Activated CD8-positive, alpha-beta memory T cell treated with anti-CD3 and anti-CD28 coated beads for 24 hours (primary cell): ENCODE measurements at regions not wholly inside any gene's neighbourhood (a gene's known extent, or its start where the extent isn't known, plus 50 kb on each side); places are given as distances from the start of the nearest gene placed in this dataset.

ENCODE experiments used
- DNase-seq: peaks from one replicate; pipeline ENCODE4 v3.0.0-alpha.2; 2020

DNA sequence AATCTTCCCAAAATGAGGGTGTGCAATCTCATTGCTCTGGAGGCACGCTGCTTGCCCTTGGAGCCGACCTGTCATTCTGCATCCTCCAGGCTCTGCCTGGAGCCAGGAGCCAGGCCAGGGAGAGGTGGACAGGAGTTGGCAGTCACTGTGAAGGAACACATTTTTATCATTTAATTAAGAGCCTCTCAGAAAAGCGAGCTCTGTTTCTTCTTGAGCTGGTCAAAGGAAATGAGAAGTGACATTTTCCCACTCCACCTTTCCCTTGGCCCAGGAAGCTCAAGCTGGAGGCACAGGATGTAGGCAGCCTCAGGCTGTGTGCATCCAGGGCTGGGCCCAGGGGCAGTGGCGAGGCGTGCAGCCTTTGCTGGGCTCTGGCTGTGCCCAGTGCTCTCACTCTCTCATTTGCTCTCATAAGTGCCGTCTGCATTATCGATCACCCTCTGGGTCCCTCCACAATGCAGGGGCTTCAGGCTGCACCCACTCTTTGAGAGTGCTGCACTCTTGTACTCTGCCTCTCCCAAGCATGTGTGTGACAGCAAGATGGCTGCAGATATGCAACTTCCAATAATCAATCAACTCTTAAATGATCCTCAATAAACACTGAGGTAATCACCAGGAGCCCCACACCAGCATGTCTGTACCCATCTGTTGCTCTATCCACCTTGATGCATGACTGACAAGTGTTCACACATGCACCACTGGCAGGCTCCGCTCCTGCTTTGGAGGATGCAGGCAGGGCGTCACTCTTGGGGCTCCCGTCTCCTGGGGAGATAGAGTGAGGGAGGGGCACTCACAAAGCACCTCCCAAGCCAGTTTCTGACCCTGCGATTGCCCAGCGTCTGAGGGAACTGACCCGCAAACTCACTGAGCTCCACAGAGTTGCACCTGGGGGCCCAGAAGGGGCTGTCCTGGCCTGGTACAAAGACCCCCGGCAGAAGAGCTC is 171.4 kb downstream of the ZNF248 start:
- DNase-seq: no peak

DNA sequence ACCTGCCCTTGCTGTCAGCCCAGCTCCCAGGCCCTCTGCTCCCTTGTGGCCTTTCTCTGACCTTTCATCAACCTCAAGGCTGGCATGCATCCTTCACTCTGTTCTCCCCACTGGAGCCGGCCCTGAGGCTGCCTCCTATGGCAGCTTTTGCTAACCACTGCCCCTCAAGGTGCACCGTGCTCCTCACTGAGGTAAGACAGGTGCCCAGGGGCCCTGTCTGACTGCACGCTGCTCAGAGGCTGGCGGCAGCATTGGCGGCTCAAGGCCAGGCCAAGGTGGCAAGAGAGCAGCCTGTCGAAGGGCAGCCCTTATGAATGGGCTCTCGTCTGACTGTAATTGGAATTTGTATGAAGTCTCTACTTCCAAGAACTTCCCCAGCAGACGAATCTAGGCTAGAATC is 172.6 kb downstream of the ZNF248 start:
- no peak for DNase-seq

DNA sequence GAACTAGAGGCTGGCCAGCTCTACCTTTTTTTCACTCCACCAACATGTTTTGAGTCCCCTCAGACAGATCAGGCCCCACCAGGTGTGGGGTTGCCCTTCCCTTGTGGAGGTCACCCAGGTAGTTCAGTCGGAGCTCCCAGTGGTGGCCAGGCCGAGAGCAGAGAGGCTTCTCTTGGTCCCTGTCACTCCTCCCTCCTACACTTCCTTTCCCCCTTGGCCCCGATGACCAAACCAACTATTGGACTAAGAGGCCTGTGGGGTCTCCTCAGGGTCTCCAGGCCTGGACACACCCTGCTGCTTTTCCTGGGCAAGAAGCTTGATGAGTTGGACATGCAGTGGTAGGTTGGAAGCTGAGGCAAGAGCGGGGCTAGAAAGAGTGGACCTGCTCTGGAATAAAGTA is 174.8 kb downstream of the ZNF248 start:
- no peak for DNase-seq

DNA sequence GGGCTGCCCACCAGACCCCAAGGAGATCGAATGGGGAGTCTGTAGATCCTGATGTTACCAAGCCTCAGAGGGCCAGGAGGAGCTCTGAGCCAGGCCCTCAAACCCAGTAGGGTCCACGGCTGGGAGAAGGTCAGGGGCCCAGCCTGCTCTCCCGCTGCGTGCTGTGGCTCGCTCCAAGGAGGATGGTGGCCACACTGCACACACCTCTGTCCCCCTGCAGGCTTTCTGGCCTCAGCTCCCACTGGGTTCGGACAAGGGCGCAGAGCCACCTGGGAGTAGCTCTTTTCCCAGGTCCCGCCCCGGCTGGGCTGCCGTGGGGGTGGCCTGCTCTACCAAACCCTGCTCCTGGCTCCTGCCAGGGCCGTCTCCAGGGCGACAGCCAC is 175.8 kb downstream of the ZNF248 start:
- DNase-seq: no peak

DNA sequence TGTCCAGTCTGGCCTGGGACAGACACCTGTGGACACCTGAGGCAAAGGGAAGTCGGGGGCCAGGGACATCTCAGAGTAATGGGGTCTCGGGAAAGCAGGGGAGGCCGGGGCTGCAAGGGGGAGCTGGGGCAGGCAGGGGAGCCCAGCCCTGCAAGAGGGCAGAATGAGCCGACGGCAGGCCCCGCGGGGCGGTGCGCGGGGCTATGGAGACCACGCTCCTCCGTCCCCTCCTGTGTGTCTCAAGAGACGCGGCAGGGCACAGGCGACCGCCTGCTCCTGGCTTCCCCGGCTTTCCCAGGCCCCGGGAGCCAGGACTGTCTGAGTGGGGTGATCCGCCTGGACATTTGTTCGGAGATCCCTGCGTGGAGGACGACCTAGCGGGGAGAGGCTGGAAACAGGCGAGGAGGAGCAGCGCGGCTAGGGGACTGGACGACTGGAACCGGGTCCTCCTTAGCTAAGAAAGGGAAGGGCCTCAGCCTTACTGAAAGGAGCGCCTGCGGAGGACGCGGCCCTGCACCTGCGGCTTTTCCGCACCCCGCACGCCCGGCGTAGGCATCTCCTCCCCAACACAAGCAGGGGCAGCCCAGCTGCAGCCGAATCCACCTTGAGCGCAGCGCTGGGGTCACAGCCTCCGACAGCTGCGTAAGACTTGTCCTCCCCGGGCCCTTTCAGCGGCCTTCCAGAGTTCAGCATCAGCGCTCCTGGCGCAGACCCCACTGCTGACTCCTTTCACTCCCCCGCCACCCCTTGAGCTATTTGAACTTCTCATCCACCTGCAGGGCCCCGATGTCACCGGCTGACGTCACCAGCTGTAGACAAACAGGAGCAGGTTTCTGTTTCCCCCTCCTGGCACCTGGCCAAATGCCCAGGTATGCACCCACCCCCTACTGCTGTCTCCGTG is 176.4 kb downstream of the ZNF248 start:
- DNase-seq: no peak

DNA sequence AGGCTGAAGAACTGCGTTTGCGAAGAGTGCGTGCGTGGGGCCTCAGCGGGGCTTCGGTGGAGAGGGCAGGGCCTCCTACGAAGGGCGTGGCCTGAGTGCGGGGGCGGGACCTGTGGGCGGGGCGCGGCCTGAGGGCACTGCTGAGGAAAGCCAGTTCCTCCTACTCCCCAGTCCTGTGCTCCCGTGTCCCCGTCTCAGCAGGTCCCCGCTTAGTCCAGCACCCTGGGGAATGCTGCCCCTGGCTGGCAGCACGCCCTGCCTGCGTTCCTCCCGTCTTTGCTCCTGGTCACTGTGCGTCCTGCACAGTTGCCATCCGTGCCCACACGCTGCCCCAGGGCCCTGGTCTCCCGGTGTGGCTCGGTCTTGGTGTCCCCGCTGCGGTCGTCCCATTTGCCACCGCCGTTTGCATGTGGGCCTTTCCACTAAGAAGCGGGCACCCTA is 177.1 kb downstream of the ZNF248 start:
- no peak for DNase-seq

DNA sequence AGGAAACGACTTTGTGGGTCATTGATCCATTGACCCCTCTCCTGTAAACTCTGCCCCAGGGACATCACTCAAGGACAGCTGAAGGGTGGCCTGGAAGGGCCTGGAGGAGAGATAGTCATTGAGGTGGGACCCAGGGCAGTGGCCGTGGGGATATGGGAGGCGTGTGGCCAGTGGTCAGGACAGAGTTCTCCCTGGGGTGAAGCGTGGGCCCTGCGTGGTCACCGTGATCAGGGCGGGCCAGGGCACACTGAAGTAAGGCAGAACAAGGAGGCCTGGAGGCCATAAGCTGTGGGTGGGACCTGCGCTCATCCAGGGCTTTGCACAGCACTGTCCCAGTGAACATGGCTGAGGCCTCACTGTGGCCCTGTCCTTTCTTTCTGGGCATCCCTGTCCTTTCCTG is 177.9 kb downstream of the ZNF248 start:
- DNase-seq: no peak

DNA sequence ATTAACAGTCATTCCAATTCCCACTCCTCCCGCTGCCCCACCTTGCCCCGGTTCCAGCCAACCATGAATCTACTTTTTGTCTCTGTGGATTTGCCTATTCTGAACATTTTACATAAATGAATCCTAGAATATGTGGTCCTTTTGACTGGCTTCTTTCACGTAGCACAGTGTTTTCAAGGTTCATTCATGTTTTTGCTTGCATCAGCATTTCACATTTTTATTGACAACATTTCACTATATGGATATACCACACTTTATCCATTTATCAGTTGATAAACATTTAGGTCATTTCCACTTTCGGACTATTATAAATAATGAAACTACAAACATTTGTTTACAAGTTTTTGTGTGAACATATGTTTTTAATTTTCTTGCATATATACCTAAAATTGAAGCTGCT is 182.0 kb downstream of the ZNF248 start:
- no peak for DNase-seq

DNA sequence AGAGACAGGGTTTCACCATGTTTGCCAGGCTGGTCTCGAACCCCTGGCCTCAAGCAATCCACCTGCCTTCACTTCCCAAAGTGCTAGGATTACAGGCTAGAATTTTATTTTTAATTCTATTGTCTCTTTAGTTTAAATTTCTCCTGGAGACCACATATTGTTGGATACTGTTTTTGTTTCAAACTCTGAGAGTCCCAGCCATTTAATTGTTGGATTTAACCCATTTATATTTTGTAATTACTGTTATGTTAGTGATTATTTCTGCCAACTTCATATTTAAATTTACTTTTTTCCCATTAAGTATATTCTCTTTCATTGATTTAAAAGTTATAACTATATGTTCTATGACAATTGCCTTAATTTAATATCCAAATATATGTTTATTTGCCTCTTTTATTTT is 185.6 kb downstream of the ZNF248 start:
- no peak for DNase-seq

DNA sequence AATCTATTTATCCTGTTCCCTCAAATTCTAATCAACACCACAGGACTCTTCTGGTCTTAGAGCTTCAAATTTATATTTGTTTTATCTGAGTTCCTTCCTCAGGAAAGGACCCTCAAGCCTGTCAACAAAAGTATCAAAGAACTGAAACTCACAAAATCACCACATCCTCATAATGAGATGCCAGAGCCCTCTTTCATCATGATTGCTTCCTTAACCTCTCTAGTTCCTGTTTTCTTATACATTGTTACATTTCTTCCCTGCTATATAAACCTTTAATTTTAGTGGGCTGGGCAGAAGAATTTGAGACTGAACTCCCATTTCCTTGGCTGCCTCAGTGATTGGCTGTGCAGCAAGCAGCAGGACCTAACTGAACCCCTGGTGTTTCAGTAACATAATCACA is 189.7 kb downstream of the ZNF248 start:
- DNase-seq: no peak

DNA sequence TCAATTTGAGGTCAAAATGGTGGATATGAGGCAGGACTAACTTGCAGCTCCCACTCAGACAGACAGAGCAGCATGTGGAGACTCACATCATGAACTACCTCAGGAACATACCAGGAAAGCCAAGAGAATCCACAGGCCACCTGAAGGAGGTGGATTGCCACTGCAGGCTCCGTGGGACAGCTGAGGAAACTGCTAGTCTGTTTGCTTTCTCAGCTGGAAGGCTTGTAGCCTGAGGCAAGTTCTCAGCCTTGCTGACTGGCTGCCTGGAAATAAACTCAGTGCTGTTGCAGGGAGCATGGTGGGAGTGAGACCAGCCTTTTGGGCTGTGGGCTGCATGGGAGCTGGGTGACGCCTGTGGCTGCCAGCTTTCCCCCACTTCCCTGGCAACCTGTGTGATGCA is 202.9 kb downstream of the ZNF248 start:
- DNase-seq: no peak

DNA sequence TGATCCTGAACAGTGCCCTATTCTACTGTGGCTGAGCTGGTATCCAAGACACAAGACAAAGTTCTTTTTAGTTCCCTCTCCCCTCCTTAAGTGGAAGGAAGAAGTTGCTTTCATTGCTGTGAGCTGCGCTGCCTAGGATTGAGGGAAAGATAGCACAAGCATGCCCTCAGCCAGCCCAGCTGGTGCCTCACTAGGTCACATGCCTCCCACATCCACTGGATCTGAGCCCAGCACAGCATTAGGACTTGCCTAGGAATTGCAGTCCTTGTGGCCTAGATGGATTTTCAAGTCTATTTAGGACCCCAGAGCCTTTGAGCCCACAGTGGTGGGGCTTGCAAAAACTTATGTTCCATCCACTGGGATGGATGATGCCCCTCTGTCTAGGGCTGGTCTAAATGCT is 214.2 kb downstream of the ZNF248 start:
- DNase-seq: no peak

DNA sequence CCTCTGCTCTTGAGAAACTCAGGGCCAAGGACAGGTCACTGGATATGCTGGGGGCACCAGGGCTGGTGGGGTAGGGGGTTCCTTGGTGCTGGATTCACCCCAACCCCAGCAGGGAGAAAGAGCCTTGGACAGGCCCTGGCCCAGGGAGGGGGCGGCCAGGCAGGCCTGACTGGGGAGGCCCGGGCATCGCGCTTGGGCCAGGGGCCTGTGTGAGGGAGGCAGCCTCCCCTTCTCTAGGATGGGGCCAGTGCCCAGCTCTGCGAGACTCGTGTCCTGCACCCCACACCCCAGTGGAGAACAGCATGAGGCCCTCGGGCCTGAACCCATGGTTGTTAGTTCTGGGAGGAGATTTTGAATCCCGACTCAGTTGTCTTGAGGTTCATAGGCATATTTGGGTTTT is 217.1 kb downstream of the ZNF248 start:
- DNase-seq: no peak

DNA sequence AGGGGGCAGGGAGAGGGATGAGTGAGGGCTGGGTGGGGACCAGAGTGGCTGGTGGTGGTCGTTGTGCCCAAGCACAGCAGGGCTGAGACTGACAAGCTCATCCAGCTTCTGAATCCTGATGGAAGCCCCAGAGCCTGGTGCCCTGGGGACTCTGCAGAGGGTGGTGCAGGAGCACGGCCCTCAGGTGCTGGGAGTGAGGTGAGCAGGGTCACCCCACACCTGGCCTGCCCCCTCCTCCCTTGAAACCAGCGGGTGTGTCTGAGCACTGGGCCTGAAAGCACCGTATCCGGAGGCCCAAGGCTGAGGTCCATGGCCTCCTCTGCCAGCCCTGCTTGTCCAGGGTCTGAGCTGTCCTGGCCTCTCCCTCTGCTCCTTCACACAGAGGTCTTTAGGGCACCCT is 218.2 kb downstream of the ZNF248 start:
- DNase-seq: no peak

DNA sequence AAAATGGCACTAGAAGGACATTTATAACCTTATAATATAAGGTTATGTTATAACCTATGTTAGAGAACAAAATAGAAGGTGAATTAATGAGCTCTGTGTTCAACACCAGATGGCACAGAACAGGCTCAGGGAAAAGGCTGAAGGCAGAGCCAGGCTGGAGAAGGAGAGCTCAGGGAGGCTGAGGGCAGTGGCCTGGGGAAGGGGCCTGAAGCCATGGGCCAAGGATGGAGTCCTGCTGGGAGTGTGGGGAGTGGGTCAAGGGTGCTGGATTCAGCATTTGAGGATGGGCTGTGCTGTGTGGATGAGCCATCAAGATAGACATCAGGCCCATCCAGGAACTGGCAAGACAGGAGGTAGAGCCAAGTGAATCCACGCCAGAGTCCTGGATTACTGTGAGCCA is 218.8 kb downstream of the ZNF248 start:
- DNase-seq: no peak

DNA sequence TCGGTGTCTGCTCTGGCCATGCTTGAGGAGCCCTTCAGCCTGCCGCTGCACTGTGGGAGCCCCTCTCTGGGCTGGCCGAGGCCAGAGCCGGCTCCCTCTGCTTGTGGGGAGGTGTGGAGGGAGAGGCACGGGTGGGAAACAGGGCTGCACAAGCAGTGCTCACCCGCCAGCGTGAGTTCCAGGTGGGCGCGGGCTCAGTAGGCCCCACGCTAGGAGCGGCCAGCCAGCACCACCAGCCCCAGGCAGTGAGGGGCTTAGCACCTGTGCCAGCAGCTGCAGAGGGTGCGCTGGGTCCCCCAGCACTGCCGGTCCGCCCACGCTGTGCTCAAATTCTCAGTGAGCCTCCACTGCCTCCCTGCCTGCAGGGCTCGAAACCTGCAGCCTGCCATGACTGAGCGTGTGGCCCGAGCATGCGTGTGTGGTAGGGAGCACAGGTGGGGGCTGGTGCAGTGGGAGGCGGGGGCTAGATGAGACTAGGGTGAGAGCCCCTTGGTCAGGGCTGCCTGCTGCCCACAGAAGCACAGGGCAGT is 223.0 kb downstream of the ZNF248 start:
- no peak for DNase-seq

DNA sequence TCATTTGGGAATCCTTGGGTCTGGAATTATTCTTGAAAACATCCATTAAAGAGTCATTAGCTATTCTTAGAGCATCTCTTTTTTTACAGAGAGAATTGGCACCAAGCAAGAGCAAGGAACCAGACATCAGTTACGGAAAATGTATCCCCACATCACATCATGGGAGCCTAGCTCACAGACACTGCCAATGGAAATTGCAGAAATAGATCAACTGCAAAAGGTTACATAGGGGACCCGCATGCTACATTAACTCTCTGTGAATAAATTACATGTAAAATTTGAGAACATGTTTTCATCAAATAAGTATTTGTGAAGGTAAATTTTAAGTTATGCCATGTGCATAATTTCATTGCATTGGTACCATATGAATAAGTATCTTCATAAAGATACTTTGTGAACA is 224.8 kb downstream of the ZNF248 start:
- no peak for DNase-seq

DNA sequence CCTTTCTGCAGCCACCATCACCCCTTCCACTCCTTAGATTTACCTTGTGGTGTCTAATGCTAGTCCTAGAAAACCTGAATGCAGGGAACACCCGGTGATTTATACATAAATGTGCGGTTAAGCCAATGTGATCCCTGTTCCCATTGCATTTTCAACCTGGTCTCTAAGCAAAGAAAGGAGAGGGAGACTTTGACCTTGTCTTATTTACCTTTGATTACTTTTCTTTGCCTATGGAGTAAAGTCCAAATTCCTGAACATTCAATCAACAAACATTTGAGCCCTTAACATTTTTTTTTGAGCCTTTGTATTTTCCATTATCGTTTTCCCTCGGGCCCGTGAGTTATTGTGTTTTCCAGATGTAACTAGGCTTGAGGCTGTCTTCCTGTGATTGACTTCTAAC is 233.9 kb downstream of the ZNF248 start:
- no peak for DNase-seq

DNA sequence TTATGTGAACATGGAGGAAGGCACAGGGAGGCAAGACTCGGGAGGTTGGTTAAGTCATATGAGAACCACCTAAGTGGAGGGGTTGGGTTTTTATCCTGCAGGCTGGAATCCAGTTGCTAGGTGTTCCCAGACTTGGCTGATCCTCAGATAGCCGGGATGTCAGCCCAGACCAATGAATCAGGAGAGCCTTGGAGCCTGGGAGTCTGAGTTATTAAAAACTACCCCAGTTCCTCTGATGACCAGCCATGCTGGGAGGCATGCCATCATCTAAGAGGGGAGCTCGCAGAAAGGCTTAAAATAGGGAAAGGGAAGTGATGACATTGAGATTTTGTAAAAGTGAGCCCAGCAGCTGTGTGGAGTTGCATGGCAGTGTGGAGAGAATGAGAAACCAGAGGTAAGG is 238.1 kb downstream of the ZNF248 start:
- no peak for DNase-seq

DNA sequence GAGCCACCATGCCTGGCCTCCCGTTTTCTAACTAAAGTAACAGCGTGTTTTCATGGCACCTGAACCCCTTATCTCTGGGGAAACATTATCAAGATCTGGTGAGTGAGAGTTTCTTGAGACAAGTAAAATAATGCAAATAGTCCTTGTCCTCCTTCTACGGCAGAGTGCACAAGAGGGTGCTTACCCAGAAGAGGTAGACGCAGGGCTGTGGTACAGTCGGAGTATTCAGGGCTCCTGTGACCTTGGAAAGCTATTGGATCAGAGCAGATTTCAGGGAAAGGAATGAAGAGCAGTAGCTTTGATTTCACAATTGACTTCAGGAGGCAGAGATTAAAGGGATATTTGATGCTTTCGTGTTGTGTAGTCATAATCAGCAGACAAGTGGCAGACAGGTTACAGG is 269.1 kb downstream of the ZNF248 start:
- no peak for DNase-seq

DNA sequence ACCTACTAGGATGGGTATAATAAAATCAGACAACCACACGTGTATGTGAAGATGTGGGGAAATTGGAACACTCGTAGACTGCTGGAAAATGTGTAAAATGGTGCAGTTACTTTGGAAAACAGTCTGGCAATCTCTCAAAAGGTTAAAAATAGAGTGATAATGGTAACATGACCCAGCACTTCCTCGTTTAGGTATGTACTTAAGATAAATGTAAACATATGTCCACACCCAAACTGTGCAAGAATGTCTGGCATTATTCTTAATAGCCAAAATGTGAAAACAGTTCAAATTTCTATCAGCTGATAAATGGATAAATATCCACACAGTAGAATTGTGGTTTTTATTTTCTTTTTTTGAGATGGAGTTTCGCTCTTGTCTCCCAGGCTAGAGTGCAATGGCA is 272.8 kb downstream of the ZNF248 start:
- no peak for DNase-seq

DNA sequence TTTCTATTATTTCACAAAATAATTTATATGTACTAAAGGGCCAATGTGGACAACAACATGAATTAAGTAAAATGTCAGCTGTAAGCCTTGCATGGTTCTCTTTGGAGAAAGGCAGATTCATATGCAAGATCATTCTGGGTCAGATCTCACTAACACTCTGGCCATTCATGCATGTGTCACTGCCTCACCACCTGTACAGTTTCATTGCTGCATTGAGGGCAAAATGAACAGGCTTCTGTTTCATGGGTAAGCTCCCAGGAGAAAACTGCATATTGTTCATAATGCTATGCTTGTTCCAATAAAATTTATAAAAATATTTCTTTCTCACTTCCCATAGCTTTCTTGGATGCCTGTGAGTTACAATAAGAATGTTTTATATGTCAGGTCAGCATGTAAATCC is 275.2 kb downstream of the ZNF248 start:
- DNase-seq: no peak

DNA sequence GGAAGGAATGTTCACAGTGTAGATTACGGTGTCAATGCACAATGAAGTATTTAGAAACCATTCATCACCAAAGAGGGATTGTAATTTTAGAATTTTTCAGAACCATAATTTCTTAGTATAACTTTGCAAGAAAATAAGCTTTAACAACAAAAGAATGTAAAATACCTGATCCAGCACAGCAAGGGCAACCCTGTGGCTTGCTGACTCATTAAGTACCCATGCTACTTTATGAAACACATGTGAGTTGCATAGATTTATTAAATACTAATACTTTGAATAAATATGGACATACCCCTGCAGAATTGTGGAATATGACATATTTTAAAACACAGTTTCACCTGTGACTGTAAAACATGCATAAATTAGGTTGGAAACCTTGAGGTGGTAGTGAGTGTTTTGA is 281.3 kb downstream of the ZNF248 start:
- no peak for DNase-seq

DNA sequence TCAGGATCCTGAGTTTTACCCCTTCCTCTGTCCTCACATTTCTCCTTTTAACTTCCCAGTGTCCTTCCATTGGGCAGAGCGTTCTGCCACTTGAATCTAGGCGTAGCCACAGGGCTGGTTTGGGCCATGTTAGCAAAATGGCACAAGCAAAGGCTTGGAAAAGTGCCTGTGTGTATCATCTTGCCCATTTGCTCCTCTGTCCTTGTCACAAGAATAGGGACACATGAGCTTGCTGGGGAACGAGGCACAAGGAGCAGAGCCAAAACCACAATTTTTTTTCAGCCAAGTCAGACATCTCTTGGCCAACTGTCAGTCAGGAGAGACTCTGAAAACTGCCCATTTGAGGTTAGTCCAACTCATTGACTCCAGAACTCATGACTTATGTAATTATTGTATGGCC is 285.2 kb downstream of the ZNF248 start:
- no peak for DNase-seq
